ENCODE measurements at regions not wholly inside any gene's neighbourhood (a gene's known extent, or its start where the extent isn't known, plus 50 kb on each side); places are given as distances from the start of the nearest gene placed in this dataset.
"Not testable (repeated sequence)": the region's sequence is repeated elsewhere in the genome, so short reads cannot be mapped to it uniquely, and the experiment has no call there.

GRCh38 chr11:15300341-15300740 lies 185.6 kb downstream of the INSC start:
- no peak for DNase-seq (ENCODE audit: low read depth in 2 of 2)

- DNase-seq (ENCODE audit: low read depth in 2 of 2) = no peak
Observed at GRCh38 chr11:15307619-15308024, 192.9 kb downstream of the INSC start.

GRCh38 chr11:15308840-15309239 lies 194.1 kb downstream of the INSC start:
- no peak for DNase-seq (ENCODE audit: low read depth in 2 of 2)

GRCh38 chr11:15309296-15309695 lies 194.6 kb downstream of the INSC start:
- DNase-seq (ENCODE audit: low read depth in 2 of 2) = no peak

GRCh38 chr11:15313862-15314261 lies 199.1 kb downstream of the INSC start:
- no peak for DNase-seq (ENCODE audit: low read depth in 2 of 2)

- DNase-seq (ENCODE audit: low read depth in 2 of 2) = no peak
Observed at GRCh38 chr11:15318814-15319213, 204.1 kb downstream of the INSC start.

GRCh38 chr11:15326520-15326919 lies 211.8 kb downstream of the INSC start:
- no peak for DNase-seq (ENCODE audit: low read depth in 2 of 2)

GRCh38 chr11:15327786-15328231 lies 213.1 kb downstream of the INSC start:
- no peak for DNase-seq (ENCODE audit: low read depth in 2 of 2)

GRCh38 chr11:15333407-15333806 lies 218.7 kb downstream of the INSC start:
- no peak for DNase-seq (ENCODE audit: low read depth in 2 of 2)

GRCh38 chr11:15334766-15335165 lies 220.0 kb downstream of the INSC start:
- DNase-seq (ENCODE audit: low read depth in 2 of 2) = no peak

GRCh38 chr11:15336021-15336420 lies 221.3 kb downstream of the INSC start:
- DNase-seq (ENCODE audit: low read depth in 2 of 2) = no peak

- DNase-seq (ENCODE audit: low read depth in 2 of 2) = no peak
Observed at GRCh38 chr11:15339302-15339701, 224.6 kb downstream of the INSC start.

GRCh38 chr11:15341587-15341986 lies 226.9 kb downstream of the INSC start:
- DNase-seq (ENCODE audit: low read depth in 2 of 2) = no peak

- DNase-seq (ENCODE audit: low read depth in 2 of 2) = no peak
Observed at GRCh38 chr11:15342163-15342562, 227.4 kb downstream of the INSC start.

GRCh38 chr11:15346907-15347306 lies 232.2 kb downstream of the INSC start:
- no peak for DNase-seq (ENCODE audit: low read depth in 2 of 2)

- DNase-seq (ENCODE audit: low read depth in 2 of 2) = no peak
Observed at GRCh38 chr11:15347969-15348734, 233.4 kb downstream of the INSC start.

- no peak for DNase-seq (ENCODE audit: low read depth in 2 of 2)
Observed at GRCh38 chr11:15349413-15349812, 234.7 kb downstream of the INSC start.

- no peak for DNase-seq (ENCODE audit: low read depth in 2 of 2)
Observed at GRCh38 chr11:15361316-15361715, 246.6 kb downstream of the INSC start.

GRCh38 chr11:15365286-15365685 lies 250.6 kb downstream of the INSC start:
- DNase-seq (ENCODE audit: low read depth in 2 of 2) = not testable (repeated sequence)

- no peak for DNase-seq (ENCODE audit: low read depth in 2 of 2)
Observed at GRCh38 chr11:15367695-15368094, 253.0 kb downstream of the INSC start.

GRCh38 chr11:15370495-15371147 lies 255.9 kb downstream of the INSC start:
- DNase-seq (ENCODE audit: low read depth in 2 of 2) = no peak

GRCh38 chr11:15371533-15371932 lies 256.8 kb downstream of the INSC start:
- DNase-seq (ENCODE audit: low read depth in 2 of 2) = no peak

GRCh38 chr11:15374418-15374817 lies 259.7 kb downstream of the INSC start:
- DNase-seq (ENCODE audit: low read depth in 2 of 2) = no peak
